Right atrium auricular region (tissue), 2 donors: ENCODE measurements at regions not wholly inside any gene's neighbourhood (a gene's known extent, or its start where the extent isn't known, plus 50 kb on each side); places are given as distances from the start of the nearest gene placed in this dataset.

Experiments used
- DNase-seq: peaks from one replicate; pipeline ENCODE4 v3.0.0-alpha.2; 2019; ENCODE audit warnings: low spot score
- H3K27ac ChIP-seq, 2 donors: fragments of 200-600 bp; sonication (generic); 1 replicate in 1 of 2; 2 replicates in 1 of 2; pipeline ENCODE4 v1.5.1; 2016 to 2019
- H3K27me3 ChIP-seq, 2 donors: fragments of 200-600 bp; sonication (generic); one replicate each; pipeline versions ENCODE4 v1.5.1 to v1.6.0; 2017 to 2019
- H3K36me3 ChIP-seq: fragments of 200-600 bp; sonication (generic); one replicate; pipeline ENCODE4 v1.5.1; 2016
- H3K4me1 ChIP-seq, 2 donors: fragments of 200-600 bp; sonication (generic); one replicate each; pipeline versions ENCODE4 v1.5.1 to v1.6.0; 2017 to 2019
- H3K4me3 ChIP-seq, 2 donors: fragments of 200-600 bp; sonication (generic); 1 replicate in 1 of 2; 2 replicates in 1 of 2; pipeline ENCODE4 v1.5.1; 2017 to 2019; ENCODE audit warnings: mild to moderate bottlenecking in 1 of 2, moderate library complexity in 1 of 2
- H3K9me3 ChIP-seq, 2 donors: fragments of 200-600 bp; sonication (generic); one replicate each; pipeline ENCODE4 v1.5.1; 2019
- TF ChIP-seq, protein P1 (sequence below), 2 donors: fragments of 200-600 bp; sonication (generic); IDR thresholded peaks; one replicate each; pipeline ENCODE4 v1.5.1; 2019; ENCODE audit warnings: antibody characterized with exemption in 2 of 2

DNA sequence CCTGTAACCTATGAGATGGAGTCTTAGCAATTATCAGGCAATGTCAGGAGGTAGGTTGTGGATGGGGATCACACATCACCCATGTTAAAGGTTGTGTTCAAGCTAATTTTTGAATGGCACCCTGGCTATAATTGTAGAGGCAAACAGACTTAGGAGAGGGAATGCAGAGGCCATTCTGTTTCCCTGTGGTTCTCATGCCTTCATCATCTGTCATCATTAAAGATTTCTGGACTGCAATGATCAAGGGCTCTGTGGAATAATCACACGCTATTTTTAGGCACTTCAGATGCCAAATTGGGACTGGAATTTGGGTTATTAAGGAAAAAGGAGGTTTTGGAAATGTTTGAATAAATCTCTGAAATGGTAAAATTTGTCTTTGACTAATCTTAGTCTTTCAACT lies 1065.4 kb downstream of the TAF11L14 start:
- Histone ChIP-seq H3K27ac (no peak overlapping the region), H3K4me1 (no peaks in the 10 kb centered on the region)

DNA sequence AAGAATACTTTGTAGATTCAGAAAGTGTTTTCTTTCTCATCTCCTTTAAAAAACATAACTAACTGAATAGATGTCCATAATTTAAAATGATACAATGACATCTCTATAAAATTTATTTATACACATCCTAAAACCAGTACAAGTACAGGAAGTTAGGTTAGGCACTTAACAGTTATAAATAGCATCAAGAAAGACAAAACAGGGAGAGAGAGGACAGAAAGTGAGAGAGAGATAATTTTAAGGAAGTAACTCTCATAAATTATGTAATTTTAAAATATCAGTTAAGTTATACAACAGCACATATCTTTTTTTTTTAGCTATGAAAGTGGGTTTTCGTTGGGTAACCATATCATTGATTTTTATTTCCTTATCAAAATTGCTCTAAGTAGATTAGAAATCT lies 1068.6 kb downstream of the TAF11L14 start:
- H3K4me1 ChIP-seq: no peaks in the 10 kb centered on the region
- no peaks in the 10 kb centered on the region for H3K9me3 ChIP-seq
- no peak overlapping the region for H3K27ac ChIP-seq
- no peak for DNase-seq
- no peaks in the 10 kb centered on the region for H3K27me3 ChIP-seq
- no peak overlapping the region for H3K4me3 ChIP-seq
- no peaks in the 10 kb centered on the region for H3K36me3 ChIP-seq
- TF ChIP-seq, protein P1, sequence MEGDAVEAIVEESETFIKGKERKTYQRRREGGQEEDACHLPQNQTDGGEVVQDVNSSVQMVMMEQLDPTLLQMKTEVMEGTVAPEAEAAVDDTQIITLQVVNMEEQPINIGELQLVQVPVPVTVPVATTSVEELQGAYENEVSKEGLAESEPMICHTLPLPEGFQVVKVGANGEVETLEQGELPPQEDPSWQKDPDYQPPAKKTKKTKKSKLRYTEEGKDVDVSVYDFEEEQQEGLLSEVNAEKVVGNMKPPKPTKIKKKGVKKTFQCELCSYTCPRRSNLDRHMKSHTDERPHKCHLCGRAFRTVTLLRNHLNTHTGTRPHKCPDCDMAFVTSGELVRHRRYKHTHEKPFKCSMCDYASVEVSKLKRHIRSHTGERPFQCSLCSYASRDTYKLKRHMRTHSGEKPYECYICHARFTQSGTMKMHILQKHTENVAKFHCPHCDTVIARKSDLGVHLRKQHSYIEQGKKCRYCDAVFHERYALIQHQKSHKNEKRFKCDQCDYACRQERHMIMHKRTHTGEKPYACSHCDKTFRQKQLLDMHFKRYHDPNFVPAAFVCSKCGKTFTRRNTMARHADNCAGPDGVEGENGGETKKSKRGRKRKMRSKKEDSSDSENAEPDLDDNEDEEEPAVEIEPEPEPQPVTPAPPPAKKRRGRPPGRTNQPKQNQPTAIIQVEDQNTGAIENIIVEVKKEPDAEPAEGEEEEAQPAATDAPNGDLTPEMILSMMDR (IDR thresholded peaks at IDR 0.05): no peak

More for the DNA sequence above, 1065.4 kb downstream of the TAF11L14 start:
- Histone ChIP-seq H3K4me3 (no peak overlapping the region), H3K36me3 (no peaks in the 10 kb centered on the region), H3K27me3 (no peaks in the 10 kb centered on the region), H3K9me3 (no peaks in the 10 kb centered on the region)
- TF ChIP-seq, protein P1 (IDR thresholded peaks at IDR 0.05): no peak
- no peak for DNase-seq

DNA sequence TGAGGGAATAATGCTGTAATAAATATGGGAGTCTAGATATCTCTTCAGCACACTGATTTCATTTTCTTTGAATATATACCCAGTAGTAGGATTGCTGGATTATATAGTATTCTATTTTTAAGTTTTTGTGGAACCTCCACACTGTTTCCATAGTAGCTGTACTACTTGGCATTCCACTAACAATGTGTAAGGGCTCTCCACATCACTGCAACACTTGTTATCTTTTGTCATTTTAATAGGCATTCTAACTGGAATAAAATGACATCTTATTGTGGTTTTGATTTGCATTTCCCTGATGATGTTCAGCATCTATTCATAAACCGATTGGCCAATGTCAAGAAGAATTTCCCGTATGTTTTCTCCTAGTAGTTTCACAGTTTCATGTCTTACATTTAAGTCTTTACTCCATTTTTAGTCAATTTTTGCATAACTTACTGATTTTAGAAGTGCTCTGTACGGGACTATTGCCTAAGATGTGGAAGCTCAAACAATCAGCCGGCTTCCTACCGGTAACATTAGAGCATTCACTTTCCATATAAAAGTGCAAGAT lies 1078.8 kb downstream of the TAF11L14 start:
- H3K36me3 ChIP-seq: no peaks in the 10 kb centered on the region
- no peaks in the 10 kb centered on the region for H3K27me3 ChIP-seq
- TF ChIP-seq, protein P1 (IDR thresholded peaks at IDR 0.05): no peak
- no peak overlapping the region for H3K4me3 ChIP-seq
- H3K4me1 ChIP-seq: no peaks in the 10 kb centered on the region
- no peak for DNase-seq
- H3K27ac ChIP-seq: no peak overlapping the region
- no peaks in the 10 kb centered on the region for H3K9me3 ChIP-seq

DNA sequence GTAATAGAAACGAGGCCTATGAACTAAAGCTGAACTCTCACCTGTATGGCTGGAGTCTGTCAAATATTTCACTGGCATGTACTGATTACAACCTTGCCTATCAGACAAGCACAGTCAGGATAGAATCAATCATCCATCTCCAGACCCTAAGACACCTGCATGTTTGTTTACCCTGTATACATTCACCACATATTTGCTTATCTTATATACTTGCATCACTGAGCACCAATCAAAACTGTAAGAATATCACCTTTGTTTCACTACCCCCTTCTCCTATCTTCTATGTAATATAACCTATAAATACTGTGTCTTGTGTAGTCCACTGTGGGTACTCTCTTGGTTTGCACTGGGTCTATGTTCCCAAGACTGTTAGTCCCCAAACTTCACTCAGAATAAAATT lies 1085.7 kb downstream of the TAF11L14 start:
- TF ChIP-seq, protein P1 (IDR thresholded peaks at IDR 0.05): no peak
- no peak overlapping the region for H3K27ac ChIP-seq

DNA sequence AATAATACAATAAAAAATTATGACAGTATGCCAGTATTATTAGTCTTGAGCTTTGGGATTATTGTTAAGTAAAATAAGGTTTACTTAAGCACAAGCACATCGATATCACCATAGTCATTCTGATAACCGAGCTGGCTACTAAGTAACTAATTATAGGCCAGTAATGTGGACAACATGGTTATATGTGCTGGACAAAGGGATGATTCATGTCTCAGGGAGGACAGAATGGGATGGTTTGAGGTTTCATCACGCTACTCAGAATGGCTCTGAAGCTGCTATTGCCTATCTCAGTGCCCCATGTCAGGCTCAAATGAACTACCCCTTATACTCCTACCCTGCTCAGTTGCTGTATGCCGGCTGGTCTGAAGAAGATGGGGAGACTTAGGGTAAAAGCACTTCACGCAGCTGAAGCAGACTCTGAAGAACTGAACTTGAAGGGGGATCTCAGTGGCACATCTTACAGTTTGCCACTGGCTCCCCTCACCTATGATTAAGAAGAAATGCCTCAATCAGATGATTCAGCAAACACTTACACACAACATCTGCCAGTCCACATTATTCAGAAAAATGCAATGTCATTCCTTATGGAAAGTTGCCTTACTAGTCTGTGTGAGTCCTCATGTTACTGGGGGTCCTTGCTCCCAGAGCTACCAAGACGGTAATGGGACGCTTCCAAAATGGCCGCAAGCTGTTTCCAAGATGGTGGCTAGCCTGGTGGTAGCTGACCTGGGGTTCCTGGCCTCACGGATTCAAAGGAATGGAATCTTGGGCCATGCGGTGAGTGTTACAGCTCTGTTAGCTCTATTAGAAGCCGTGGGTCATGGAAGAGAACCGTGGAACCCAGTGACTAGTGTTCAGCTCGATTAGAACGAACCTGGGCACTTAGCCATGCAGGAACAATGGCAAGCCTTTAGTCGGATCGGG lies 1098.6 kb downstream of the TAF11L14 start:
- H3K27me3 ChIP-seq: no peaks in the 10 kb centered on the region
- no peak overlapping the region for H3K4me3 ChIP-seq
- no peaks in the 10 kb centered on the region for H3K4me1 ChIP-seq
- H3K27ac ChIP-seq: no peak overlapping the region
- H3K36me3 ChIP-seq: no peaks in the 10 kb centered on the region
- no peaks in the 10 kb centered on the region for H3K9me3 ChIP-seq
- TF ChIP-seq, protein P1 (IDR thresholded peaks at IDR 0.05): no peak
- DNase-seq: no peak

More for the DNA sequence above, 1085.7 kb downstream of the TAF11L14 start:
- H3K9me3 ChIP-seq: no peaks in the 10 kb centered on the region
- no peak overlapping the region for H3K4me3 ChIP-seq
- DNase-seq: no peak
- no peaks in the 10 kb centered on the region for H3K4me1 ChIP-seq
- no peaks in the 10 kb centered on the region for H3K36me3 ChIP-seq
- no peaks in the 10 kb centered on the region for H3K27me3 ChIP-seq
